ENCODE measurements at regions not wholly inside any gene's neighbourhood (a gene's known extent, or its start where the extent isn't known, plus 50 kb on each side); places are given as distances from the start of the nearest gene placed in this dataset.

DNA sequence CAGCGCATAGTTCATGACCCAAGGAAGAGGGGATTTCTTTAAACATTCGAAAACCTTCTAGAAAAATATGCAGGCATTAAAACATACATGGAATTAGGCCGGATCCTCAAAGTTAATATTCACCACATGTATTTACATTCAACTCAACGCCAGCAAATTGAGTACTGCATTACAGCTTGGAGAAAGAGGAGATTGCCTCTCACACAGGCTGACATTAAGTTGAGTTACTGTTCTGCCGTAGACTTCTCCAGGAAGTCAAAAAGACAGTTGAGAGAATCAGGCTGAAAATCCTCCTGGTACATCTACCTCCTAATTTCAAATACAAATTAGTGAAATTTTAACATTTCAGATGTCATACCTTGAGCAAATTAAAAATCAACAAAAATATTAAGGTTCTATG, 195.7 kb downstream of the URI1 start:
- no peak overlapping the region for H3K27ac ChIP-seq (ENCODE audit: low read depth in 1 of 2, low read length in 1 of 2)
- H3K36me3 ChIP-seq (ENCODE audit: control insufficient read depth in 2 of 2, insufficient read depth in 2 of 2, low read length in 1 of 2): no peaks in the 10 kb centered on the region
- H3K9me3 ChIP-seq (ENCODE audit: control insufficient read depth in 2 of 2, insufficient read depth in 1 of 2, low read length in 1 of 2): no peaks in the 10 kb centered on the region
- no peaks in the 10 kb centered on the region for H3K27me3 ChIP-seq (ENCODE audit: control insufficient read depth in 2 of 2, insufficient read depth in 1 of 2, low read length in 1 of 2)
- DNase-seq (ENCODE audit: low read depth in 6 of 9, low spot score in 9 of 9): no peak
- H3K4me1 ChIP-seq (ENCODE audit: control insufficient read depth in 2 of 2, insufficient read depth in 2 of 2, low read length in 2 of 2): no peaks in the 10 kb centered on the region
- no peak overlapping the region for H3K4me3 ChIP-seq (ENCODE audit: low read length in 2 of 2)
- WGBS: 92% methylated on average over 5 of the region's 5 CpGs

GRCh38 chr19:30144242-30144758, 202.3 kb downstream of the URI1 start:
- no peak overlapping the region for H3K4me3 ChIP-seq (ENCODE audit: low read length in 2 of 2)
- no peaks in the 10 kb centered on the region for H3K36me3 ChIP-seq (ENCODE audit: control insufficient read depth in 2 of 2, insufficient read depth in 2 of 2, low read length in 1 of 2)
- no peaks in the 10 kb centered on the region for H3K27me3 ChIP-seq (ENCODE audit: control insufficient read depth in 2 of 2, insufficient read depth in 1 of 2, low read length in 1 of 2)
- WGBS: 92% methylated on average over 14 of the region's 14 CpGs
- DNase-seq (ENCODE audit: low read depth in 6 of 9, low spot score in 9 of 9): no peak
- no peaks in the 10 kb centered on the region for H3K9me3 ChIP-seq (ENCODE audit: control insufficient read depth in 2 of 2, insufficient read depth in 1 of 2, low read length in 1 of 2)
- H3K27ac ChIP-seq (ENCODE audit: low read depth in 1 of 2, low read length in 1 of 2): no peak overlapping the region
- H3K4me1 ChIP-seq (ENCODE audit: control insufficient read depth in 2 of 2, insufficient read depth in 2 of 2, low read length in 2 of 2): no peaks in the 10 kb centered on the region

- Histone ChIP-seq H3K36me3 (ENCODE audit: control insufficient read depth in 2 of 2, insufficient read depth in 2 of 2, low read length in 1 of 2) (no peaks in the 10 kb centered on the region), H3K4me3 (ENCODE audit: low read length in 2 of 2) (no peak overlapping the region), H3K27ac (ENCODE audit: low read depth in 1 of 2, low read length in 1 of 2) (no peak overlapping the region), H3K4me1 (ENCODE audit: control insufficient read depth in 2 of 2, insufficient read depth in 2 of 2, low read length in 2 of 2) (no peaks in the 10 kb centered on the region), H3K9me3 (ENCODE audit: control insufficient read depth in 2 of 2, insufficient read depth in 1 of 2, low read length in 1 of 2) (no peaks in the 10 kb centered on the region), H3K27me3 (ENCODE audit: control insufficient read depth in 2 of 2, insufficient read depth in 1 of 2, low read length in 1 of 2) (no peaks in the 10 kb centered on the region)
- no peak for DNase-seq (ENCODE audit: low read depth in 6 of 9, low spot score in 9 of 9)
- 94% methylated on average over 19 of the region's 19 CpGs for WGBS
These were observed 202.8 kb downstream of the URI1 start for GRCh38 chr19:30144802-30145201.

DNA sequence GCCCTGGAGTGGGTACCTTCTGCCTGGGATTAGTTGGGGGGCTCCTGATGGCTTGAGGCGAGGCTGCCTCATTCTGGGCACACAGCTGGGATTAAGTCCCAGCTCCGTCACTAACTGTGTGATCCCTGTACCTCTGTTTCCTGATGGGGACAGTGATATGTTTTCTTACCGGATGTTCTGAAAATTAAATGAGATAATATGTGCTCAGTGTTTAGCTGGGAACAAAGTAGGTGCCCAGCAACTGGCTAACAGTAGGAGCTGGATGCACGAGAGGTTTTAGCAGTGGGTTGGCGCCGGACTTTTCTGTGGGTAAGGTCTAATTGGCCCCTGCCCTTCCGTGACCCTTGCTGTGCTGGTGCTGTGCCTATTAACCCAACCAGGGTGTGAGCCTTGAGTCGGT, 203.4 kb downstream of the URI1 start:
- Histone ChIP-seq H3K27me3 (ENCODE audit: control insufficient read depth in 2 of 2, insufficient read depth in 1 of 2, low read length in 1 of 2) (no peaks in the 10 kb centered on the region), H3K9me3 (ENCODE audit: control insufficient read depth in 2 of 2, insufficient read depth in 1 of 2, low read length in 1 of 2) (no peaks in the 10 kb centered on the region), H3K4me3 (ENCODE audit: low read length in 2 of 2) (no peak overlapping the region), H3K36me3 (ENCODE audit: control insufficient read depth in 2 of 2, insufficient read depth in 2 of 2, low read length in 1 of 2) (no peaks in the 10 kb centered on the region), H3K27ac (ENCODE audit: low read depth in 1 of 2, low read length in 1 of 2) (no peak overlapping the region), H3K4me1 (ENCODE audit: control insufficient read depth in 2 of 2, insufficient read depth in 2 of 2, low read length in 2 of 2) (no peaks in the 10 kb centered on the region)
- WGBS: 93% methylated on average over 8 of the region's 8 CpGs
- DNase-seq (ENCODE audit: low read depth in 6 of 9, low spot score in 9 of 9): no peak

GRCh38 chr19:30146346-30146745, 204.3 kb downstream of the URI1 start:
- Histone ChIP-seq H3K27me3 (ENCODE audit: control insufficient read depth in 2 of 2, insufficient read depth in 1 of 2, low read length in 1 of 2) (no peaks in the 10 kb centered on the region), H3K9me3 (ENCODE audit: control insufficient read depth in 2 of 2, insufficient read depth in 1 of 2, low read length in 1 of 2) (no peaks in the 10 kb centered on the region), H3K27ac (ENCODE audit: low read depth in 1 of 2, low read length in 1 of 2) (no peak overlapping the region), H3K4me3 (ENCODE audit: low read length in 2 of 2) (no peak overlapping the region), H3K36me3 (ENCODE audit: control insufficient read depth in 2 of 2, insufficient read depth in 2 of 2, low read length in 1 of 2) (no peaks in the 10 kb centered on the region), H3K4me1 (ENCODE audit: control insufficient read depth in 2 of 2, insufficient read depth in 2 of 2, low read length in 2 of 2) (no peaks in the 10 kb centered on the region)
- DNase-seq (ENCODE audit: low read depth in 6 of 9, low spot score in 9 of 9): no peak
- WGBS: 95% methylated on average over 14 of the region's 14 CpGs

- 90% methylated on average over 13 of the region's 13 CpGs for WGBS
- Histone ChIP-seq H3K9me3 (ENCODE audit: control insufficient read depth in 2 of 2, insufficient read depth in 1 of 2, low read length in 1 of 2) (no peaks in the 10 kb centered on the region), H3K4me1 (ENCODE audit: control insufficient read depth in 2 of 2, insufficient read depth in 2 of 2, low read length in 2 of 2) (no peaks in the 10 kb centered on the region), H3K27me3 (ENCODE audit: control insufficient read depth in 2 of 2, insufficient read depth in 1 of 2, low read length in 1 of 2) (no peaks in the 10 kb centered on the region), H3K27ac (ENCODE audit: low read depth in 1 of 2, low read length in 1 of 2) (no peak overlapping the region), H3K36me3 (ENCODE audit: control insufficient read depth in 2 of 2, insufficient read depth in 2 of 2, low read length in 1 of 2) (no peaks in the 10 kb centered on the region), H3K4me3 (ENCODE audit: low read length in 2 of 2) (no peak overlapping the region)
- DNase-seq (ENCODE audit: low read depth in 6 of 9, low spot score in 9 of 9): no peak
These were observed 206.2 kb downstream of the URI1 start for GRCh38 chr19:30148039-30148790.

GRCh38 chr19:30148803-30149202, 206.8 kb downstream of the URI1 start:
- Histone ChIP-seq H3K4me3 (ENCODE audit: low read length in 2 of 2) (no peak overlapping the region), H3K27me3 (ENCODE audit: control insufficient read depth in 2 of 2, insufficient read depth in 1 of 2, low read length in 1 of 2) (no peaks in the 10 kb centered on the region), H3K9me3 (ENCODE audit: control insufficient read depth in 2 of 2, insufficient read depth in 1 of 2, low read length in 1 of 2) (no peaks in the 10 kb centered on the region), H3K4me1 (ENCODE audit: control insufficient read depth in 2 of 2, insufficient read depth in 2 of 2, low read length in 2 of 2) (no peaks in the 10 kb centered on the region), H3K36me3 (ENCODE audit: control insufficient read depth in 2 of 2, insufficient read depth in 2 of 2, low read length in 1 of 2) (no peaks in the 10 kb centered on the region), H3K27ac (ENCODE audit: low read depth in 1 of 2, low read length in 1 of 2) (no peak overlapping the region)
- 90% methylated on average over 8 of the region's 8 CpGs for WGBS
- DNase-seq (ENCODE audit: low read depth in 6 of 9, low spot score in 9 of 9): no peak

DNA sequence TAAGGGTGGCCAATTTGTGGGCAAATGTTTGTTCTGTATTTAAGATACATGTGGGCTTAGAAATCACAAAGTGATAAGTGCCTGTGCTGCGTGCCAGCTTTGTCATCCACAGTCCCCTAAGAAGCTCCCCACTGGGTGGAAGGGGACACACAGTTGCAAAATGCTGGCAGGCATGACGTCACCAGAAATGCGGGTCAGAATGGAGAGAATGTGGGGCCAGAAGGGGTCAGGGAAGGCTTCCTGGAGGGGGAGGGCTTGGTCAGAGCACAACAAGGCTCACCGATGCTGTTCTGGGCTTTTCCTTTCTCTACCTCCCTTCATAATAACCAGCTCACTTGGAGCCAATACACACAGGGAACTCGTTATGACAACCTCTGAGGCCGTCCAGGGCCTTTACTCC, 207.3 kb downstream of the URI1 start:
- 85% methylated on average over 6 of the region's 6 CpGs for WGBS

GRCh38 chr19:30150626-30151025, 208.6 kb downstream of the URI1 start:
- H3K27me3 ChIP-seq (ENCODE audit: control insufficient read depth in 2 of 2, insufficient read depth in 1 of 2, low read length in 1 of 2): no peaks in the 10 kb centered on the region
- WGBS: 83% methylated on average over 8 of the region's 8 CpGs
- H3K4me3 ChIP-seq (ENCODE audit: low read length in 2 of 2): no peak overlapping the region
- H3K27ac ChIP-seq (ENCODE audit: low read depth in 1 of 2, low read length in 1 of 2): no peak overlapping the region
- no peak for DNase-seq (ENCODE audit: low read depth in 6 of 9, low spot score in 9 of 9)
- H3K36me3 ChIP-seq (ENCODE audit: control insufficient read depth in 2 of 2, insufficient read depth in 2 of 2, low read length in 1 of 2): no peaks in the 10 kb centered on the region
- H3K9me3 ChIP-seq (ENCODE audit: control insufficient read depth in 2 of 2, insufficient read depth in 1 of 2, low read length in 1 of 2): no peaks in the 10 kb centered on the region
- no peaks in the 10 kb centered on the region for H3K4me1 ChIP-seq (ENCODE audit: control insufficient read depth in 2 of 2, insufficient read depth in 2 of 2, low read length in 2 of 2)

More for the DNA sequence above, 207.3 kb downstream of the URI1 start:
- no peaks in the 10 kb centered on the region for H3K9me3 ChIP-seq (ENCODE audit: control insufficient read depth in 2 of 2, insufficient read depth in 1 of 2, low read length in 1 of 2)
- H3K4me3 ChIP-seq (ENCODE audit: low read length in 2 of 2): no peak overlapping the region
- no peaks in the 10 kb centered on the region for H3K36me3 ChIP-seq (ENCODE audit: control insufficient read depth in 2 of 2, insufficient read depth in 2 of 2, low read length in 1 of 2)
- no peaks in the 10 kb centered on the region for H3K4me1 ChIP-seq (ENCODE audit: control insufficient read depth in 2 of 2, insufficient read depth in 2 of 2, low read length in 2 of 2)
- DNase-seq (ENCODE audit: low read depth in 6 of 9, low spot score in 9 of 9): no peak
- no peaks in the 10 kb centered on the region for H3K27me3 ChIP-seq (ENCODE audit: control insufficient read depth in 2 of 2, insufficient read depth in 1 of 2, low read length in 1 of 2)
- no peak overlapping the region for H3K27ac ChIP-seq (ENCODE audit: low read depth in 1 of 2, low read length in 1 of 2)

Measured in thymus (tissue), 11 donors.